ENCODE measurements at regions not wholly inside any gene's neighbourhood (a gene's known extent, or its start where the extent isn't known, plus 50 kb on each side); places are given as distances from the start of the nearest gene placed in this dataset.
"Not testable (repeated sequence)": the region's sequence is repeated elsewhere in the genome, so short reads cannot be mapped to it uniquely, and the experiment has no call there.

GRCh38 chr1:196160066-196160795 is 448.0 kb downstream of the KCNT2 start:
- H3K4me3 Mint-ChIP-seq, result no peak overlapping the region
- no peak overlapping the region for H3K27ac Mint-ChIP-seq
- no peaks in the 10 kb centered on the region for H3K9me3 Mint-ChIP-seq
- H3K4me1 Mint-ChIP-seq, result no peaks in the 10 kb centered on the region
- ATAC-seq (replicated peaks), result peak; percentile 21
- H3K36me3 Mint-ChIP-seq (ENCODE audit: low read depth), result no peaks in the 10 kb centered on the region
- no peaks in the 10 kb centered on the region for H3K27me3 Mint-ChIP-seq

GRCh38 chr1:196155586-196155985 is 452.7 kb downstream of the KCNT2 start:
- Mint-ChIP-seq H3K4me3 (no peak overlapping the region), H3K9me3 (no peaks in the 10 kb centered on the region), H3K4me1 (no peaks in the 10 kb centered on the region), H3K36me3 (ENCODE audit: low read depth) (no peaks in the 10 kb centered on the region), H3K27me3 (no peaks in the 10 kb centered on the region), H3K27ac (no peak overlapping the region)
- ATAC-seq (replicated peaks), result no peak

- peak; percentile 56 for ATAC-seq (replicated peaks)
- Mint-ChIP-seq H3K36me3 (ENCODE audit: low read depth) (no peaks in the 10 kb centered on the region), H3K4me3 (no peak overlapping the region), H3K27me3 (no peaks in the 10 kb centered on the region), H3K4me1 (no peaks in the 10 kb centered on the region), H3K27ac (no peak overlapping the region), H3K9me3 (no peaks in the 10 kb centered on the region)
Measured at GRCh38 chr1:196152975-196153374, 455.3 kb downstream of the KCNT2 start.

- Mint-ChIP-seq H3K4me1 (no peaks in the 10 kb centered on the region), H3K9me3 (no peaks in the 10 kb centered on the region), H3K4me3 (no peak overlapping the region), H3K27ac (no peak overlapping the region), H3K27me3 (no peaks in the 10 kb centered on the region), H3K36me3 (ENCODE audit: low read depth) (no peaks in the 10 kb centered on the region)
- no peak for ATAC-seq (replicated peaks)
Measured at GRCh38 chr1:196152086-196152485, 456.2 kb downstream of the KCNT2 start.

- Mint-ChIP-seq H3K4me1 (no peaks in the 10 kb centered on the region), H3K27ac (no peak overlapping the region), H3K27me3 (peaks cover 5% of the 10 kb centered on the region), H3K4me3 (no peak overlapping the region), H3K9me3 (no peaks in the 10 kb centered on the region), H3K36me3 (ENCODE audit: low read depth) (no peaks in the 10 kb centered on the region)
- no peak for ATAC-seq (replicated peaks)
Measured at GRCh38 chr1:196148367-196148970, 459.8 kb downstream of the KCNT2 start.

GRCh38 chr1:196147530-196147929 is 460.7 kb downstream of the KCNT2 start:
- Mint-ChIP-seq H3K4me1 (no peaks in the 10 kb centered on the region), H3K9me3 (no peaks in the 10 kb centered on the region), H3K4me3 (no peak overlapping the region), H3K27ac (no peak overlapping the region), H3K36me3 (ENCODE audit: low read depth) (no peaks in the 10 kb centered on the region), H3K27me3 (peaks cover 5% of the 10 kb centered on the region)
- no peak for ATAC-seq (replicated peaks)

GRCh38 chr1:196145151-196145550 is 463.1 kb downstream of the KCNT2 start:
- not testable (repeated sequence) for H3K4me3 Mint-ChIP-seq; H3K36me3 Mint-ChIP-seq (ENCODE audit: low read depth); ATAC-seq (replicated peaks); H3K27me3 Mint-ChIP-seq; H3K4me1 Mint-ChIP-seq; H3K9me3 Mint-ChIP-seq; H3K27ac Mint-ChIP-seq

GRCh38 chr1:196144588-196144987 is 463.7 kb downstream of the KCNT2 start:
- no peaks in the 10 kb centered on the region for H3K36me3 Mint-ChIP-seq (ENCODE audit: low read depth)
- H3K4me1 Mint-ChIP-seq, result no peaks in the 10 kb centered on the region
- H3K27ac Mint-ChIP-seq, result no peak overlapping the region
- H3K4me3 Mint-ChIP-seq, result no peak overlapping the region
- no peaks in the 10 kb centered on the region for H3K9me3 Mint-ChIP-seq
- ATAC-seq (replicated peaks), result no peak
- peaks cover 5% of the 10 kb centered on the region for H3K27me3 Mint-ChIP-seq

GRCh38 chr1:196143602-196144342 is 464.5 kb downstream of the KCNT2 start:
- no peak overlapping the region for H3K4me3 Mint-ChIP-seq
- H3K36me3 Mint-ChIP-seq (ENCODE audit: low read depth), result no peaks in the 10 kb centered on the region
- no peak overlapping the region for H3K27ac Mint-ChIP-seq
- H3K27me3 Mint-ChIP-seq, result peaks cover 5% of the 10 kb centered on the region
- ATAC-seq (replicated peaks), result no peak
- H3K9me3 Mint-ChIP-seq, result no peaks in the 10 kb centered on the region
- no peaks in the 10 kb centered on the region for H3K4me1 Mint-ChIP-seq

- H3K4me1 Mint-ChIP-seq, result no peaks in the 10 kb centered on the region
- H3K36me3 Mint-ChIP-seq (ENCODE audit: low read depth), result no peaks in the 10 kb centered on the region
- H3K4me3 Mint-ChIP-seq, result no peak overlapping the region
- H3K9me3 Mint-ChIP-seq, result no peaks in the 10 kb centered on the region
- ATAC-seq (replicated peaks), result no peak
- H3K27me3 Mint-ChIP-seq, result peaks cover 5% of the 10 kb centered on the region
- H3K27ac Mint-ChIP-seq, result no peak overlapping the region
Measured at GRCh38 chr1:196142111-196142640, 466.1 kb downstream of the KCNT2 start.

- Mint-ChIP-seq H3K36me3 (ENCODE audit: low read depth) (no peaks in the 10 kb centered on the region), H3K9me3 (no peaks in the 10 kb centered on the region), H3K4me3 (no peak overlapping the region), H3K27me3 (no peaks in the 10 kb centered on the region), H3K27ac (no peak overlapping the region), H3K4me1 (no peaks in the 10 kb centered on the region)
- ATAC-seq (replicated peaks), result no peak
Measured at GRCh38 chr1:196136396-196136795, 471.8 kb downstream of the KCNT2 start.

- H3K9me3 Mint-ChIP-seq, result no peaks in the 10 kb centered on the region
- H3K27me3 Mint-ChIP-seq, result no peaks in the 10 kb centered on the region
- ATAC-seq (replicated peaks), result no peak
Measured at GRCh38 chr1:196131691-196132090, 476.5 kb downstream of the KCNT2 start.

GRCh38 chr1:196128835-196129234 is 479.4 kb downstream of the KCNT2 start:
- ATAC-seq (replicated peaks), result no peak
- no peak overlapping the region for H3K27ac Mint-ChIP-seq
- H3K9me3 Mint-ChIP-seq, result no peaks in the 10 kb centered on the region
- H3K36me3 Mint-ChIP-seq (ENCODE audit: low read depth), result no peaks in the 10 kb centered on the region
- H3K4me1 Mint-ChIP-seq, result no peaks in the 10 kb centered on the region
- H3K4me3 Mint-ChIP-seq, result no peak overlapping the region
- no peaks in the 10 kb centered on the region for H3K27me3 Mint-ChIP-seq

More at GRCh38 chr1:196131691-196132090, 476.5 kb downstream of the KCNT2 start:
- Mint-ChIP-seq H3K4me1 (no peaks in the 10 kb centered on the region), H3K36me3 (ENCODE audit: low read depth) (no peaks in the 10 kb centered on the region), H3K27ac (no peak overlapping the region), H3K4me3 (no peak overlapping the region)

GRCh38 chr1:196121181-196121580 is 487.1 kb downstream of the KCNT2 start:
- ATAC-seq (replicated peaks), result no peak
- no peak overlapping the region for H3K4me3 Mint-ChIP-seq
- H3K36me3 Mint-ChIP-seq (ENCODE audit: low read depth), result no peaks in the 10 kb centered on the region
- H3K27me3 Mint-ChIP-seq, result no peaks in the 10 kb centered on the region
- H3K9me3 Mint-ChIP-seq, result no peaks in the 10 kb centered on the region
- no peak overlapping the region for H3K27ac Mint-ChIP-seq
- no peaks in the 10 kb centered on the region for H3K4me1 Mint-ChIP-seq

GRCh38 chr1:196115646-196116045 is 492.6 kb downstream of the KCNT2 start:
- no peak for ATAC-seq (replicated peaks)
- H3K9me3 Mint-ChIP-seq, result no peaks in the 10 kb centered on the region
- H3K36me3 Mint-ChIP-seq (ENCODE audit: low read depth), result no peaks in the 10 kb centered on the region
- H3K4me1 Mint-ChIP-seq, result no peaks in the 10 kb centered on the region
- no peaks in the 10 kb centered on the region for H3K27me3 Mint-ChIP-seq
- H3K27ac Mint-ChIP-seq, result no peak overlapping the region
- H3K4me3 Mint-ChIP-seq, result no peak overlapping the region

Measured in activated T-helper 17 cell treated with anti-CD3 and anti-CD28 coated beads, Interleukin-2, amount 50 U/mL, for 72 hours (primary cell).